22Rv1 (cell line): ENCODE measurements at regions not wholly inside any gene's neighbourhood (a gene's known extent, or its start where the extent isn't known, plus 50 kb on each side); places are given as distances from the start of the nearest gene placed in this dataset.
"Not testable (repeated sequence)": the region's sequence is repeated elsewhere in the genome, so short reads cannot be mapped to it uniquely, and the experiment has no call there.

Source experiments
- H3K27ac ChIP-seq: fragments of 450-650 bp; 2 replicates; pipeline ENCODE4 v1.5.1; 2017
- ZFX ChIP-seq: fragments of 450-650 bp; IDR thresholded peaks from 2 replicates; pipeline ENCODE4 v1.6.1; 2017; ENCODE audit warnings: antibody characterized with exemption, borderline replicate concordance
- TF ChIP-seq, protein P1 (sequence below): fragments of 450-650 bp; IDR thresholded peaks from 2 replicates; pipeline ENCODE4 v1.5.1; 2017; ENCODE audit warnings: mild to moderate bottlenecking

DNA sequence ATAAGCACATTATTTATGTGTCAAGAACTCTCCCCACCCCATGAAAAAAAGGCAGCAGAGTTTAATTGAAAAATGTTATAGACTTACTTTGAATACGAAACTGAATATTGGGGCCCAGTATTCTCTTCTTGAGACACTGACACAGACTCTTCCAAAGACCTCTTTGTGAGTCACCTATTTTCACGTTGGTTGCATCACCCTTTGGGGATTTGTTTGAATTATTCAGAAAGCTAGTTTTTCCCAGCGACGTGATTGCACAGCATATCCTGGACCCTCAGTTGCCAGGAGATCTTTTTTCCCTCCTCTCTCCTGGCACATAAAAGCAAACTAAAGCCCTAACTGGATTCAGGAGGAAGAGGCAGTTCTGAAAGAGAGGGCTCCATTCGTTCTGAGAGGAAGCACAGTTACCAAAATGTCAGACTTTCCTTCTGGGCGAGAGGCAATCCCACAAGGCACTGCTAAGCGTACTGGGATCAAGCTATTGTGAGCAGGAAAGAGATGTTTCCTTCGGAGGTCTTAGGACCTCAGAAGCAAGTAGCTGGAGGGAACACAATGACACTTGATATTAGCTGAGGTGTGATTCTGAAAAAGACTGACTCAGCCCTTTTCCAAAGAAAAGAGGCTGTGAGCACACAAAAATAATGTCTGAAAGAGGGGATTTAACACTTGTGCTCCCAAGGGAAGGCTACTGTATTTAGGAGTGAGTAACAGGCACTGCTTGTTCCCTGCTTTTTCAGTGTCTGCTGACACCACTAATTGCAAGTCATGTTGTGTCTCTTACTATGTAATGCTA is 65.8 kb upstream of the CADPS start:
- H3K27ac ChIP-seq: no peak overlapping the region
- no peak for TF ChIP-seq ZFX
- TF ChIP-seq, protein P1, sequence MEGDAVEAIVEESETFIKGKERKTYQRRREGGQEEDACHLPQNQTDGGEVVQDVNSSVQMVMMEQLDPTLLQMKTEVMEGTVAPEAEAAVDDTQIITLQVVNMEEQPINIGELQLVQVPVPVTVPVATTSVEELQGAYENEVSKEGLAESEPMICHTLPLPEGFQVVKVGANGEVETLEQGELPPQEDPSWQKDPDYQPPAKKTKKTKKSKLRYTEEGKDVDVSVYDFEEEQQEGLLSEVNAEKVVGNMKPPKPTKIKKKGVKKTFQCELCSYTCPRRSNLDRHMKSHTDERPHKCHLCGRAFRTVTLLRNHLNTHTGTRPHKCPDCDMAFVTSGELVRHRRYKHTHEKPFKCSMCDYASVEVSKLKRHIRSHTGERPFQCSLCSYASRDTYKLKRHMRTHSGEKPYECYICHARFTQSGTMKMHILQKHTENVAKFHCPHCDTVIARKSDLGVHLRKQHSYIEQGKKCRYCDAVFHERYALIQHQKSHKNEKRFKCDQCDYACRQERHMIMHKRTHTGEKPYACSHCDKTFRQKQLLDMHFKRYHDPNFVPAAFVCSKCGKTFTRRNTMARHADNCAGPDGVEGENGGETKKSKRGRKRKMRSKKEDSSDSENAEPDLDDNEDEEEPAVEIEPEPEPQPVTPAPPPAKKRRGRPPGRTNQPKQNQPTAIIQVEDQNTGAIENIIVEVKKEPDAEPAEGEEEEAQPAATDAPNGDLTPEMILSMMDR: no peak

GRCh38 chr3:62942227-62942626 is 67.0 kb upstream of the CADPS start:
- H3K27ac ChIP-seq: no peak overlapping the region
- TF ChIP-seq, protein P1: no peak
- no peak for TF ChIP-seq ZFX

GRCh38 chr3:62942764-62943163 is 67.5 kb upstream of the CADPS start:
- H3K27ac ChIP-seq: no peak overlapping the region
- TF ChIP-seq, protein P1: no peak
- no peak for TF ChIP-seq ZFX

DNA sequence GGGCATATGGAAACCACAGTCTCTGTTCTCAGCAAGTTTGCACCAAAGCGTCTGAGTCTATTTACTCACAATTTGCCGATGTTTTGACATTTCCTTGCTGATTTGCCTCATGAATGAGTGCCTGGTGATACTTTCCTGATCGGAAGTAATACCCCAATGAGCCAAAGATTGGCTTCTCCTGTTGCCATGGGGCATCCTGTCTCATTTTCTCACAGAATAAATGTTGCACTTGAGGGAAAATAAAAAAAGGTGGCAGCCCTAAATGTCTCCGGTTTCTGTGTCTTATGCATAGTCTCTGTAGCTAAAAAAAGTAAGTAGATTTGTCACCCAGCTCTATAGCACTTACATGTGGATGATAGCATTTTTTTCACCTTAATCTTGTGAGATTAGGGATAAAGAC is 73.7 kb upstream of the CADPS start:
- H3K27ac ChIP-seq: no peak overlapping the region
- no peak for TF ChIP-seq ZFX
- TF ChIP-seq, protein P1: no peak

DNA sequence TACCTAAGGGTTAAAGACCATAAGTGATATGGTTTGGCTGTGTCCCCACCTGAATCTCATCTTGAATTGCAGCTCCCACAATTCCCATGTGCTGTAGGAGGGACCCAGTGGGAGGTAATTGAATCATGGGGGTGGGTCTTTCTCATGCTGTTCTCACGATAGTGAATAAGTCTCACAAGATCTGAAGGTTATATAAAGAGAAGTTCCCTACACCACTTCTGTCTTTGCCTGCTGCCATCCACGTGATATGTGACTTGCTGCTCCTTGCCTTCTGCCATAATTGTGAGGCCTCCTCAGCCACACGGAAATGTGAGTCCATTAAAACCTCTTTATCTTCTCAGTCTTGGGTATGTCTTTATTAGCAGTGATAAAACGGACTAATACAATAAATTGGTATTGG is 75.0 kb upstream of the CADPS start:
- H3K27ac ChIP-seq: no peak overlapping the region
- TF ChIP-seq, protein P1: no peak
- TF ChIP-seq ZFX: no peak

GRCh38 chr3:62951037-62951613 is 75.9 kb upstream of the CADPS start:
- H3K27ac ChIP-seq: no peak overlapping the region
- TF ChIP-seq, protein P1: no peak
- TF ChIP-seq ZFX: no peak

GRCh38 chr3:62951880-62952279 is 76.7 kb upstream of the CADPS start:
- H3K27ac ChIP-seq: not testable (repeated sequence)

- TF ChIP-seq, protein P1: no peak
- TF ChIP-seq ZFX: no peak
- H3K27ac ChIP-seq: no peak overlapping the region
Observed at GRCh38 chr3:62954580-62954979, 79.4 kb upstream of the CADPS start.
